ENCODE measurements at regions not wholly inside any gene's neighbourhood (a gene's known extent, or its start where the extent isn't known, plus 50 kb on each side); places are given as distances from the start of the nearest gene placed in this dataset.
"Not testable (repeated sequence)": the region's sequence is repeated elsewhere in the genome, so short reads cannot be mapped to it uniquely, and the experiment has no call there.

GRCh38 chr20:4469910-4470309, 216.3 kb upstream of the PRNP start:
- DNase-seq (ENCODE audit: low read depth, low spot score), result no peak

DNA sequence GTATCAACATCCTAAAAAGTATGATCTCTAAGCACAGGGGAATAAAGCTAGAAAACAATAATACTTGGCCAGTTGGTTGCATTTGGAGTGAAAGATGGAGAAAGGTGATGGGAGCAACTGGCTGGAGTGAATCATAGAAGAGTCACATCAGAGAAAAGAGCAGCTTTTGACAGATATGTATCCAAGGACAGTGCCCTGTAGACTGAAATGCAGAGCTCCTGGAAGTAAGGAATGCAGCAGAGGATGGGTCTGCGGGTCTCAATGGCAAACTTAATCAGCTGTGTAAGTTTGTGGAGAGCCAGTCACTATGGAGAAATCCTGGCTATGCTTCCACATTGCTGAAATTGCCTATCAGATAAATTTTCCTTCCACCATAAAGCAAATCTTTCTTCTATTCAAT, 218.1 kb upstream of the PRNP start:
- no peak for DNase-seq (ENCODE audit: low read depth, low spot score)

DNA sequence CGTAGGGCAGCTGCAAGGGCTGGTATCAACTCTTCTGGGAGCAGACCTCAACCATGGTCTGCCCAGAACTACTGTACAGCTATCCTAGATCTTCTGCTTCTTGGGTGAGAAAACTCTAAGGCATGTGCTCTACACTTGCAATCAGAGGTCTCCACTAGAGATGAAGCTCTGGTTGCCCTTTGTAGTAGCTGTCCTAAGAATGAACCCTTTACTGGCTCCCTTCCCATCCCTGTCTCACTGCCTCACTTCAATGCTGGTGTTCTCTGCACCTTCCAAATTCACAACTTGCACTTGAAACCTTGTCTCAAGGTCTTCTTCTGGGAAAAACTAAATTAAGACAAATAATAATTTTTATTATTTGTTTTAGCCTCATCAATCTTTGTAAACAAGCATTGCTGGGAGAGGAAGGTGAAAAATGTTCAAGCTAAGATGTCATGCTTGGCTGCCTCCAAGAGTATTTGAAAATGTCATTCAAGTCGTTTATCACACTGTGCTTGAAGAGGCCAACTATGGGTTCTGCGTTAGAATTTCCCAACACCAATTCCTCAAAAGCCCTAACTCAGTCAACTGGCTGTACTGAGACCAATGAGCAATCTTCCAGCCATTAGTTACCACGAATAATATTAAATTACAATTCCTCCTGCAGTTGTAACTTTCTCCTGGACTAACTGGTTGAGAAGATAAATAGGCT, 216.9 kb upstream of the ADRA1D start:
- no peak for DNase-seq (ENCODE audit: low read depth, low spot score)

GRCh38 chr20:4465212-4465611, 216.1 kb upstream of the ADRA1D start:
- no peak for DNase-seq (ENCODE audit: low read depth, low spot score)

- DNase-seq (ENCODE audit: low read depth, low spot score), result not testable (repeated sequence)
Measured at GRCh38 chr20:4462801-4463200, 213.7 kb upstream of the ADRA1D start.

DNA sequence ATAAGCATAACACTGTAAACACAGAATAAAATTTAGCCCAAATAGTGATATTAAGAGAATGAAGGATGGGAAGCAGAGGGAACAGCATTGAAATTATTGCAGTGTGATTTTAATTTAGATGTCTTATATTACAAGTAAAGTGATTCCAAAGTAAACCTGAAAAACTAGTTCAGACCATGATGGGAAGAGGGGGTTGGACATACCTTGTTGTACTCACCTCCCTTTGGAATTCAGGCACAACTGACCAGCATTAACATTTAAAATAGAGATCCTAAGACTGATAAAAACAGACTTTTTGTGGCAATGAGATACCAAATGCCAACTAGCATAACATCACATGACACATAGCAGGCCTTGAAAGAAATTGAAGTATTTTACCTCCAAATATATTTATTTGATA, 210.0 kb upstream of the ADRA1D start:
- DNase-seq (ENCODE audit: low read depth, low spot score), result no peak

- no peak for DNase-seq (ENCODE audit: low read depth, low spot score)
Measured at GRCh38 chr20:4457566-4458543, 208.8 kb upstream of the ADRA1D start.

GRCh38 chr20:4455996-4456395, 206.9 kb upstream of the ADRA1D start:
- DNase-seq (ENCODE audit: low read depth, low spot score), result no peak

- DNase-seq (ENCODE audit: low read depth, low spot score), result no peak
Measured at GRCh38 chr20:4455301-4455701, 206.2 kb upstream of the ADRA1D start.

- no peak for DNase-seq (ENCODE audit: low read depth, low spot score)
Measured at GRCh38 chr20:4454111-4454510, 205.0 kb upstream of the ADRA1D start.

DNA sequence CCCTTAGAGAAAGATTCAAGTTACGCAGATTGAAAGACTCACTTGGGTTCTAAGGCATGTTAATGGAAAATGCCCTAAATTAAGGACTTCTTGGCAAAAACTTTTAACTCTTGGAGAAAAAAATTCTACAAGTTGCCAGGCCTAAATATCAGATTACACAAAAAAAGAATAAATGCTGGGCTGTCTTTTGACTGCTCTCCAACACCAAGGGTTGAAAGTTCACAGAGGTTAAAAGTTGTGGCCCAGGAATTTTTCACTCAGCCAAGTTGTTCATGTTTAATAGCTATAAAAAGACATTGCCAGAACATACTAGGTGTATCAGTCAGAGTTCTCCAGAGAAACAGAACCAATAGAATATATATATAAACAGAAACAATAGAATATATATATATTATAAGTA, 204.3 kb upstream of the ADRA1D start:
- no peak for DNase-seq (ENCODE audit: low read depth, low spot score)

- DNase-seq (ENCODE audit: low read depth, low spot score), result no peak
Measured at GRCh38 chr20:4451487-4452081, 202.5 kb upstream of the ADRA1D start.

GRCh38 chr20:4449957-4450715, 201.0 kb upstream of the ADRA1D start:
- no peak for DNase-seq (ENCODE audit: low read depth, low spot score)

DNA sequence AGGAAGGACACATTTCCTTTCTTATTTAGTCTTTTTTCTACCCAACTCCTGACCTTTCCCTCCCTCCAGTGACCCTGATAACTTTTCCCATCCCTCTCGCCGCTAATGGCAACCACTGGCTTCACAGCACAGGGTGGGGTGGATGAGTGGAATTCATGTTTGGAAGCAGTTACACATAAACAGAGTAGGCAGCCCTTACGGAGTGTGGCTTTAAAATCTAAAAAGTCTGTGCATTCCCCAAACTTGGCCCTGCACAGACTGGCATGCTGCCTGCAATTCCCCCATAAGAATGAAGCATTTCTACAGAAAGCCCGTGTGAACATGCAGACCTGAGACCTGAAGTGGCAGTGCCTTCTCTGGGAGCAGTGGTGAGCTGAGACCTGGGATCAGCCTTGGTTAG, 196.7 kb upstream of the ADRA1D start:
- DNase-seq (ENCODE audit: low read depth, low spot score), result no peak

- no peak for DNase-seq (ENCODE audit: low read depth, low spot score)
Measured at GRCh38 chr20:4445331-4445730, 196.2 kb upstream of the ADRA1D start.

DNA sequence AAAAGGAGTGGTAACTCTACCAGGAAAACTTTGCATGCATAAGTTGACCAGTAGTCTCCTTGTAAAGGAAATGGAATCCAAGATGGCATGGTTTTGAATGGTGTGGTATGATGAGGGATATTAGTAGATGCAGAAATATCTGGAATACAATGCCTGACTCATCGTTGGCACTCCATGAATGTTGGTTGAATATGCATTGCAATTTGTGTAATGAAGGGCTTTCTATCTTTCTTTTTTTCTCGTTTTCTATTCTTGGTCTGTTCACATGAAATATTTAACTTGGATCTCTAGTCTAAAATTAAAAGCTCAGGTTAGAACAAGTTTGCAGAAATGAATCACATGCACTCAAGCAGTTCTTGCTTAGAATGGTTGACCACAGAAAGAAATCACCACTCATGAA, 195.3 kb upstream of the ADRA1D start:
- no peak for DNase-seq (ENCODE audit: low read depth, low spot score)

- DNase-seq (ENCODE audit: low read depth, low spot score), result no peak
Measured at GRCh38 chr20:4443016-4443415, 193.9 kb upstream of the ADRA1D start.

DNA sequence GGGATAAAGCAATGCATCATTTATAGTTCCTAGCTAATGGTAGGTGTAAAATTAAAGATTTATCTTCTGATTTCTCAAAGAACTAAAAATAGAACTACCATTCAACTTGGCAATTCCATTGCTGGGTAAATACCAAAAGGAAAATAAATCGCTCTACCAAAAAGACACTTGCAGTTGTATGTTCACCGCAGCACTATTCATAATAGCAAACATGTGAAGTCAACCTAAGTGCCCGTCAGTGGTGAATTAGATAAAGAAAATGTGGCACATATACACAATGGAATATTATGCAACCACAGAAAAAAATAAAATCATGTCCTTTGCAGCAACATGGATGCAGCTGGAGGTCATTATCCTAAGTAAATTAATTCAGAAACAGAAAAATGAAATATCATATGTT, 192.8 kb upstream of the ADRA1D start:
- no peak for DNase-seq (ENCODE audit: low read depth, low spot score)

- no peak for DNase-seq (ENCODE audit: low read depth, low spot score)
Measured at GRCh38 chr20:4441191-4441590, 192.1 kb upstream of the ADRA1D start.

DNA sequence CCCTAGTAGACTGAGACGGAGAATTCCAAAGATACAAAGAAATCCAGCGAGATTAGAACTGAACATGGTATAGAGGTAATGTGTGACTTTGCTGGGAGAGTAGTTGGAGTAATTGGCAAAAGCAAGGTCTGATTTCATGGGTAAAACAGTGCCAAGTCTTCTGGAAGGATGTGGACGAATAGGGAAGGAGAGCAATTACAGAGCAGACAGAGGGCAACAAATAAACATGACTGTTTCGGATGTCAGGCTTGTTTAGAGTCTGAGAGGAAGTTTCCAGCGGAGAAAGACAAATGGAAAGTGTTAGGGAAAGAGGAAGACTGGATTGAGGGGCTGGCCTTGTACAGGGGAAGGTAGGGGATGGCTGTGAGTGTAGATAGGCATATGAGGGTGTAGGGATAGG, 190.4 kb upstream of the ADRA1D start:
- no peak for DNase-seq (ENCODE audit: low read depth, low spot score)

DNA sequence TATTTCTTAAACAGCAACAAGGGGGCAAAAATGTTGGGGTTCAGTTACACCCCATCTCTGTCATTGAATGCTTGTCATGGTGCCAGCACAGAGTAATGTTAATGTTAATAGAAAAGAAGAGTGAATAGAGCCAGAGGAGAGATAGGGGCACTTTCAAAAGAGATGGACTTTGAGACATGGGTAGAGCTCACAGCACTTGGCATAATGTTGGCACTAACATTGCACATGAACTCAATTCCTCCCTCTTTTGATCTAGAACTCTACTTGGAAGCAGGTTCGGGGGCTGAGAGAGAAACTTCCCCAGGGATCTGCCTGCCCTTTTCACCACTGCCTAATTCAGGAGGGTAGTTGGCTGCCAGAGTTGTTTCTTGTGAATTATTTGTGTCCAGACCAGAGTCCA, 188.0 kb upstream of the ADRA1D start:
- DNase-seq (ENCODE audit: low read depth, low spot score), result no peak

Data from activated CD4-positive, CD25-positive, alpha-beta regulatory T cell treated with anti-CD3 and anti-CD28 coated beads, Interleukin-2, amount 50 U/mL, for 16 hours (primary cell).